NCI-H1105 (cell line): ENCODE measurements at regions not wholly inside any gene's neighbourhood (a gene's known extent, or its start where the extent isn't known, plus 50 kb on each side); places are given as distances from the start of the nearest gene placed in this dataset.

Experiments used
- DNase-seq: peaks from one replicate; lab custom pipeline; 2025; lab: John Stamatoyannopoulos, UW

GRCh38 chr6:19268117-19268516 lies 569.1 kb upstream of the ID4 start:
- DNase-seq = no peak

GRCh38 chr6:19268718-19269117 lies 568.5 kb upstream of the ID4 start:
- no peak for DNase-seq

DNA sequence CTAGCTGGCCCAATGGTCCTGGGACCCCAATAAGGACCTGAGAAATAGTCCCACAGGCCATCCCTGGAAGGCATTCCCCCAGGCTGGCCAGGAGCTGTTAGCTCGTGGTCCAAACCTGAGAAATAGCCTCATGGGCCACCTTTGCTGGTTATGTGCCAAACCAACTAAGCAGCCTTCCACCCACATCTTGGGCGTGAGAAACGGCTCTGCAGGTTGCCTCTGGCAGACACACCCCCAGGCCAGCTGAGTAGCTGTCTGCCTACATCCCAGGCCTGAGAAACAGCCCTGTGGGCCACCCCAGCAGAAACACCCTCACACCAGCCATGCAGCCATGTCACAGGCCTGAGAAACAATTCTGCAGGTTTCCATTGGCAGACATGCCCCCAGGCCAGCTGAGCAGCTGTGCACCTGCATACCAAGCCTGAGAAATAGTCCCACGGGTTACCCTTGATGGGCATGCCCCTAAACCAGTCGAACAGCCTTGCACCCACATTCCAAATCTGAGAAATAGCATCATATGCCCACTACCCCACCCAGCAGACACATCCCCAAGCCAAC lies 567.8 kb upstream of the ID4 start:
- DNase-seq = no peak

DNA sequence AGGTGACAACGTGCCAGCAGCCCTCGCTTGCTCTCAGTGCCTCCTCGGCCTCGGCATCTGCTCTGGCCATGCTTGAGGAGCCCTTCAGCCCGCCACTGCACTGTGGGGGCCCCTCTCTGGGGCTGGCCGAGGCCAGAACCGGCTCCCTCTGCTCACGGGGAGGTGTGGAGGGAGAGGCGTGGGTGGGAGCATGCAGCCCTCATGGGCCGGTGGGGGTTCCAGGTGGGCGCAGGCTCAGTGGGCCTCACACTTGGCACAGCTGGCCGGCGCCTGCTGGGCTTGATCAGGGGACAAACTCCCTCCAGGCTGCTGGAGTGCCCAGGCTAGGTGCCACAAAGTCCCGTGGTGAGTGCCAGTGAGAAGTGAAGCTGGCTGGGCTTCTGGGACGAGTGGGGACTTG lies 566.6 kb upstream of the ID4 start:
- no peak for DNase-seq

DNA sequence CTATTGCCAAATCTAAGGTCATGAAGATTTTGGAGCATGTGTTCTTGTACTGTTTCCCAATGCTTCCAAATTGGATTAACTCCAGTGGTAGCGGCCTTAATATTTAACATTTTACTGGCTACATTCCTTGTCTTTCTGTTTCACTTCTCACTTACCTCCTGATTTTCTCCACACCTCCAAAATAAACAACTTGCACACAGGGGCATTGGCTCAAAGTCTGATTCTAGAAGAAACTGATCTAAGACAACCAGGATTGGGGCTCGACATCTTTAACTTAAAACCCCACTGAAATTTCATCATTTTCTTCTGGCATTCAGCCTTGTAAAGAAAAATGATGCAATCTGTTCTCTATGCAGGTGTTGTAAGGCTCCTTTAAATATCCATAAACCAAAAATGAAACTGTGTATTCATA lies 557.9 kb upstream of the ID4 start:
- no peak for DNase-seq

- no peak for DNase-seq
These were observed 549.2 kb upstream of the ID4 start for GRCh38 chr6:19287928-19288327.

GRCh38 chr6:19289457-19289856 lies 547.7 kb upstream of the ID4 start:
- DNase-seq = no peak

- peak; percentile 99 for DNase-seq
These were observed 539.3 kb upstream of the ID4 start for GRCh38 chr6:19297880-19298279.

GRCh38 chr6:19298421-19298820 lies 538.7 kb upstream of the ID4 start:
- no peak for DNase-seq

DNA sequence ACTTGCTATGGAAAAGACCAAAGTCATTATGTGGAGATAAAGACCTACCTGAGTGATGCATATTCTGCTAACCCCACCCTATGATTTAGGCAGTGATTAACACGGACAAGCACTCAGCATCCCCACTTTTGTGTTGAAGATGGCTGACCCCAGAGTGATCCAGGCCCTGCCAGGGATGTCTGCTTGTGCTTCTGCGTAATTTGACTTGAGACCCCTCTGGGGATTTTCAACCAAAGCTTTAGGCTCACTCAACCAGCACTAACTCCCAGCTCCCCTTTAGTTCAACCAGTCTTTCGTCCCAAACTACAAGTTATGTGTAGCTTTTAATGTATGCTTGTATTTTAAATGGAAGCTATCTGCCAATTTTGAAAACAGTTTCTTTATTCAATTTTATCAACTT lies 538.0 kb upstream of the ID4 start:
- no peak for DNase-seq

DNA sequence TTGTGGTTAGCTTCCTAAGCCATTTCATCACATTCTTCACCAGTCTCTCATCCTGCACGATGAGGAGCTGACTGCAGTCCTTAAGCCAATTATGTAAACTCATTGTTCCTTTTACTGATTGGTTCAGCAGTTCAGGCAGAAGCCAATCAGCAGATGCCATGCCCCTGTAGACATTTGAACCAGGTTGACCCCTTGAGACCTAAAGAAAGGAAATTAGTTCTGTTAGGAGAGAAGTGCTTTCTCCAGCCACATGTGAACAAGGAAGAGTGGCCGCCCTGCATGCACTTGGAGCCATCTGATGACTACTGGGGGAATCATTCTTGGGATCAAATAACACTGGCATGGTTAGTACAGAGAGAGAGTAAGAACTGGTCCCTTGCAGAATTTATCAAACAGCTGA lies 535.2 kb upstream of the ID4 start:
- no peak for DNase-seq

GRCh38 chr6:19303383-19303782 lies 533.8 kb upstream of the ID4 start:
- DNase-seq = peak; percentile 91

DNA sequence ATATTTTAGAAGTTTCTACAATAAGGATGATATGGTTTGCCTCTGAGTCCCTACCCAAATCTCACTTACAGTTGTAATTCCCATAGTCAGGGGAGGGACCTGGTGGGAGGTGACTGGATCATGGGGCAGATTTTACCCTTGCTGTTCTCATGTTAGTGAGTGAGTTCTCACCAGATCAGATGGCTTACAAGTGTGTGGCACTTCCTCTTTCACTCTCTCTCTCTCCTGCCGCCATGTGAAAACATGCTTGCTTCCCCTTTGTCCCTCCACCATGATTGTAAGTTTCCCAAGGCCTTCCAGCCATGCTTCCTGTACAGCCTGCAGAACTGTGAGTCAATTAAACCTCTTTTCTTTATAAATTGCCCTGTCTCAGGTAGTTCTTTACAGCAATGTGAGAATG lies 527.5 kb upstream of the ID4 start:
- DNase-seq = no peak

GRCh38 chr6:19311786-19312185 lies 525.4 kb upstream of the ID4 start:
- DNase-seq = no peak

- no peak for DNase-seq
These were observed 524.8 kb upstream of the ID4 start for GRCh38 chr6:19312241-19312978.

- no peak for DNase-seq
These were observed 519.7 kb upstream of the ID4 start for GRCh38 chr6:19317431-19317986.

DNA sequence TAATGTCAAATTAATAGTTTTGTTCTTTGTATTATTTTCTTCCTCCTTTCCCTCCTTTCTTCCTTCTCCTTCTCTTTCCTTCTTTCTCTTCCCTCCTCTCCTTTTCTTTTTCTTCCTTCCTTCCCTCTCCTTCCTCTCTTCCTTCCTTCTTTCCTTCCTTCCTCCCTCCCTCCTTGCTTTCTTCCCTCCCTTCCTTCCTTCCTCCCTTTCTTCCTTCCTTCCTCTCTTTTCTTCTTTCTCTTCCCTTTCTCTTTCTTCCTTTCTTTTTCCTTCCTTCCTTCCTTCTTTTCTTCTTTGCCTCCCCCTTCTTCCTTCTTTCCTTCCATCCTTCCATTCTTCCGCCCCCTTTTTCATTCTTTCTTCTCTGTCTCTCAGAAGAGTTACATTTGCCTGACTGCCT lies 518.2 kb upstream of the ID4 start:
- no peak for DNase-seq

DNA sequence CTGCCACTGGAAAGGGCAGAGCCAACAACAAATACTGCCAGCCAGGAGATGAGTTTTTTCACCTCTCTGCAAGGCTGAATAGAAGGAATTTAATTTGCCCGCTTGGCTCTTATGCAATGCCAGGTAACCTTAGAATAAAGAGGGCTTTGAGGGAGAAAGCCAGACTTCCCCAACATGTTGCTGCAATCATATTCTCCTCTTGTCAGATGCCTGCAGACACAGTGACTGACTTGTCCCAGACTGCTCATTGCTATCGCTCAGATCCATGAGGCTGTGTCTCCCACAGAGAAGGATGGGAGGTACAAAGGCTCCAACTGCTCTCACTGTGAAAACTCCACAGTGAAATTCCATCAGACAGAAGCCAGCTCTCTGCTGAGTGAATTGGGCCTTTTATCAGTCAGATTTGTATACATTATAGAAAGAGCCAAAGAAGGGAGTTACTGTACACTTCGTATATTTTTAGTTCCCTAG lies 517.0 kb upstream of the ID4 start:
- DNase-seq = no peak

DNA sequence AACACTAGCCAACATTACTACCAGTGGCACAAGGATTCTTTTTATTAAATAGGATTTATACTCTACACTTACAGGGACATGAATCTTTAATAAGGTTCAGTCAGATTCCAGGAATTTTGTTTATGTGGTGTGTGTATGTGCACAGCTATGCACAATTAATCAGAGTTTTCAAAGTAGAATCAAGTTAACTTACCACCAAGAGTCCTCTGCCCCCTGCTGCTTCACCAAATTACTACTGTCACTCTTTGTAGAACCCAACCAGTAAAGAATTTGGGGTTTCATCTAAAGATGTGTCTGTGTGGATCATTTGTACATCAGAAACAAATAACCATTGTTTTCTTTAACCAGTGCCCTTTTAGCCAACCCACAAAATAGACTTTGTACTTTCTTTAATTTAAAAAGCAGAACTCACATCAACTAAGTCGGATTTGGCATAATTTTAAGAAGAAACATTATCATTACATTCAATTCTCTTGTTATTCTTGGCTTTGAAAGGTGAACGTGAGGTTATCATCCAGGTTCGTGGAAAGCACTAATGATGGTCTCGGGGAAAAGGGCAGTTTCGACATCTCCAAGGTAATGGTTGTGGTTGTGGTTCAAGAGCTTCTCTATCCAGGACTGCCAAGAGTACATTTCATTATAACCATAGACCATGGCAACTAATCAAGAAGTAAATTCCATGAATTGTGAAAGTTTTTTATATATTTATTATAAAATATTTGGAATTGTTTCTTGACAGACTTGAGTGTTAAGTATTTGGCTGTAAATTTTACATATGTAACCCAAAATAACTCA lies 514.3 kb upstream of the ID4 start:
- no peak for DNase-seq

DNA sequence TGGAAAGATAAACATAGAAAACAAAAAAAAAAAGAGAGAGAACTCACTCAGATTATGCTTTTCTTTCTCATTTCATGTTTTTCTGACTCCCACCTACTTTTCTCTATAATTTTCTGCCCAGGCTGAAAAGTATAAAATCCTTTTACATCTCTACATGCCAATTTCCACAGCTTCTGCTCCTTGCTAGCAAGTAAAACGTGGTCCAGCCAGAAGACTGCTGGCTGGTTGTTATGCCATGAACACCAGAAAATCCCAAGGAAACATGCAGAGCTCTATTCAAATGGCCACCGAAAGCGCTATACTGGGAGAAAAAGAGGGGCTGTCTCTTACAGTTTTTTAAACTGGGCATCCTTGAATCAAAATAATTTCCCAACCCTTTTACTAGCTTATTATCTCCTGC lies 512.8 kb upstream of the ID4 start:
- no peak for DNase-seq

DNA sequence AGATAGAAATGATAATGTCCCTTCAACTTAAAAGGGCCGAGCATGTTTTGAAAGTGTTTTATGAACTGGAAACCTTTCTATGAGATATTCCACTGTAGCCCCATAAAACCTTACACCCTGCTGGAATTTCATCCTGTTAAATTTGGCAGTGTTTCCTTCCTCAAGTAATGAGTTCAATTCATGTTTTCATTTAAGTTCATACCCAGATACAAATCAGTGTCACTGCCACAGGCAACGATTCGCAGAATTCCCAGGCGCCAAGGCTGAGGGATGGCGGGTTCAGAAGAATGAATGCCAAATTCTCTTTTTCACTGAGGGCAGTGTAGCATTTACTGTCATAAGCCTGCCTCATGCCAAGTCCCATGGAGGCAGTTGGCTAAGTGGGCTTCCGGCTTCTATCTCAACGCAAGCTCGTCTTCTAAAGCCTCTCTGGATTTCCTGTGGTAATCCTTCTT lies 511.8 kb upstream of the ID4 start:
- DNase-seq = no peak

GRCh38 chr6:19327241-19327640 lies 509.9 kb upstream of the ID4 start:
- DNase-seq = no peak

DNA sequence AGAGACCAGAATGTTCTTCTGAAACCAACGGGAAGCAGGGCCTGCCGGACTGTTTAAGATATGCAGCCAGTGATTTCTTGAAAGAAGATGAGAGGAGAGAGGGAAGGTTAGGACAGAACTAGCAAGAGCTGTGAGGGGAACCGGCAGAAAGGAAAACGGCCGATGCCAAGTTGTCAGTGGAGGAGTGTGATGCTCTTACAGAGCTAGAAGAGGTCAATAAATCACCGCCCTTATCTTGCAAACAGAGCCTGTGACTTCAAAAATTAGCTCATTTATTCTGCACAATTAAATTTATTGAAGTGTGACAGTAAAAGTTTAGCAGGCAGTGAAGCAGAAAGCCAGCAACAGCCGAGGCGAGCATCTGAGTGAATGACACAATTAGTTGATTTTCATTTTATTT lies 509.5 kb upstream of the ID4 start:
- peak; percentile 80 for DNase-seq
